ENCODE measurements at regions not wholly inside any gene's neighbourhood (a gene's known extent, or its start where the extent isn't known, plus 50 kb on each side); places are given as distances from the start of the nearest gene placed in this dataset.

- TF ChIP-seq CTCF (IDR thresholded peaks at IDR 0.05; ENCODE audit: control insufficient read depth, insufficient read depth, low read depth, low read length, missing control alignments) = no peak
- no peak for DNase-seq (ENCODE audit: low read depth)
- H3K4me3 ChIP-seq (ENCODE audit: control insufficient read depth, low read depth, low read length) = no peak overlapping the region
These were observed 60.5 kb downstream of the KLHDC7A start for GRCh38 chr1:18541046-18541795.

DNA sequence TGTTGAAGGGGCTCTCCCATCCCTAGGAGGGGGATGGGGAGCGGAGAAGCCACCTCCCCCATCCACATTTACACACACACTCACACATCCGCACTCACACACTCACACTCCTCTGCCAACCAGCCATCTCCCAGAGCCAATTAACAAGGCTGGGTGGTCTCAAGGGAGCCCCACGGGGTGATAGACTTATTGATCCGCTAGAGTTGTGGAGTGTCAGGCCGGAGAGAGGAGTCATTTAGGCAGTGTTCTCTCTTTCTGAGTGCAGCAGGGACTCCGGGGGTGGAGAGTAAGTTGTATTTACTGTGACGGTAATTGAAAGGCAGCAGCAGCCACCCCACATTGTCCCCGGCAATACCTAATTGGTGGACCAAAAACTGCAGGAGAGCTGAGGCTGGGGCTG, 61.6 kb downstream of the KLHDC7A start:
- no peak for TF ChIP-seq CTCF (IDR thresholded peaks at IDR 0.05; ENCODE audit: control insufficient read depth, insufficient read depth, low read depth, low read length, missing control alignments)
- no peak for DNase-seq (ENCODE audit: low read depth)
- no peak overlapping the region for H3K4me3 ChIP-seq (ENCODE audit: control insufficient read depth, low read depth, low read length)

GRCh38 chr1:18546026-18546425, 65.3 kb downstream of the KLHDC7A start:
- no peak overlapping the region for H3K4me3 ChIP-seq (ENCODE audit: control insufficient read depth, low read depth, low read length)
- no peak for TF ChIP-seq CTCF (IDR thresholded peaks at IDR 0.05; ENCODE audit: control insufficient read depth, insufficient read depth, low read depth, low read length, missing control alignments)

GRCh38 chr1:18547460-18547859, 66.7 kb downstream of the KLHDC7A start:
- no peak for DNase-seq (ENCODE audit: low read depth)
- no peak for TF ChIP-seq CTCF (IDR thresholded peaks at IDR 0.05; ENCODE audit: control insufficient read depth, insufficient read depth, low read depth, low read length, missing control alignments)
- H3K4me3 ChIP-seq (ENCODE audit: control insufficient read depth, low read depth, low read length) = no peak overlapping the region

More at GRCh38 chr1:18546026-18546425, 65.3 kb downstream of the KLHDC7A start:
- DNase-seq (ENCODE audit: low read depth) = no peak

DNA sequence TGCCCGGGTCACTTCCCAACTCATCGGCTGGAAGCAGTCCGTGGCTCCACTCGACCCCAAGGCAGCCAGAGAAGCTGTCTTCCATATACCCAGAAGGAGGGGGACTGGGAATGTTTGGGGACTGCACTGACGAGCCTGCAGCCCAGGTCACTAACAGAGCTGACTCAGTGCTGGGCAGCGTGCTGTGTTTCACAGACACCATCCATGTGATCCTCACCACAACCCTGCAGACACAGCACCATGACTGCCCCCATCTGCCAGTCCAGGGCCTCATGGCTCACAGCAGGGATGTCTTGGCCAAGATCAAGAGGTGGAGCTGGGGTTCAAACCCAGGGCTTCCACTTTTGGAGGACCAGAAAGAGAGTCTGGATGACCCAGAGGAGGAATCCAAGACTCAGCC, 67.9 kb downstream of the KLHDC7A start:
- DNase-seq (ENCODE audit: low read depth) = no peak
- H3K4me3 ChIP-seq (ENCODE audit: control insufficient read depth, low read depth, low read length) = no peak overlapping the region
- no peak for TF ChIP-seq CTCF (IDR thresholded peaks at IDR 0.05; ENCODE audit: control insufficient read depth, insufficient read depth, low read depth, low read length, missing control alignments)

- no peak for TF ChIP-seq CTCF (IDR thresholded peaks at IDR 0.05; ENCODE audit: control insufficient read depth, insufficient read depth, low read depth, low read length, missing control alignments)
- DNase-seq (ENCODE audit: low read depth) = no peak
- no peak overlapping the region for H3K4me3 ChIP-seq (ENCODE audit: control insufficient read depth, low read depth, low read length)
These were observed 68.4 kb downstream of the KLHDC7A start for GRCh38 chr1:18549106-18549505.

All from AG09309 (cell line).